SK-N-SH (cell line): ENCODE measurements at regions not wholly inside any gene's neighbourhood (a gene's known extent, or its start where the extent isn't known, plus 50 kb on each side); places are given as distances from the start of the nearest gene placed in this dataset.

ENCODE experiments used
- CTCF ChIP-seq: fragments of 200-600 bp; sonication (generic); IDR thresholded peaks from 2 replicates; pipeline ENCODE4 v1.6.1; 2017; ENCODE audit warnings: antibody characterized with exemption, mild to moderate bottlenecking, moderate library complexity
- EP300 ChIP-seq, 2 experiments: IDR thresholded peaks; 2 replicates each; pipeline versions ENCODE4 v1.4.0 to v1.6.1; 2012; ENCODE audit warnings: borderline replicate concordance in 1 of 2, low read depth in 1 of 2, low read length in 1 of 2
- IRF3 ChIP-seq: fragments of 150-350 bp; IDR thresholded peaks from 2 replicates; pipeline ENCODE4 v1.6.1; 2016; ENCODE audit warnings: mild to moderate bottlenecking, low read depth, low read length
- MXI1 ChIP-seq: IDR thresholded peaks from 2 replicates; pipeline ENCODE4 v1.6.1; 2012; ENCODE audit warnings: mild to moderate bottlenecking, low read depth, low read length, improper control_type of control experiment
- PBX3 ChIP-seq: IDR thresholded peaks from 2 replicates; pipeline ENCODE4; 2012
- POLR2AphosphoS5 ChIP-seq: IDR thresholded peaks from 2 replicates; pipeline ENCODE4 v1.6.1; 2012; ENCODE audit warnings: low read depth, low read length
- RAD21 ChIP-seq: IDR thresholded peaks from 2 replicates; pipeline ENCODE4 v1.6.1; 2012; ENCODE audit warnings: mild to moderate bottlenecking, low read length
- REST ChIP-seq: IDR thresholded peaks from 2 replicates; pipeline ENCODE4 v1.6.1; 2012; ENCODE audit warnings: mild to moderate bottlenecking, low read depth, low read length, moderate library complexity
- SIN3A ChIP-seq: IDR thresholded peaks from 2 replicates; pipeline ENCODE4 v1.6.1; 2012; ENCODE audit warnings: low read depth, mild to moderate bottlenecking, low read length, moderate library complexity, borderline replicate concordance
- SMC3 ChIP-seq: IDR thresholded peaks from 2 replicates; pipeline ENCODE4 v1.6.1; 2012; ENCODE audit warnings: low read depth, low read length, improper control_type of control experiment
- TAF1 ChIP-seq: IDR thresholded peaks from 2 replicates; pipeline ENCODE4 v1.6.1; 2012; ENCODE audit warnings: low read depth, mild to moderate bottlenecking, low read length, moderate library complexity, borderline replicate concordance
- TCF12 ChIP-seq: IDR thresholded peaks from 2 replicates; pipeline ENCODE4 v1.4.0; 2012

GRCh38 chr10:6938384-6938783 lies 358.3 kb upstream of the PRKCQ start:
- TF ChIP-seq TAF1 (no peak), EP300 (IDR thresholded peaks at IDR 0.05; ENCODE audit: borderline replicate concordance in 1 of 2, low read depth in 1 of 2, low read length in 1 of 2) (no peak), RAD21 (no peak), CTCF (no peak), MXI1 (no peak), REST (no peak), SIN3A (no peak), PBX3 (no peak), TCF12 (no peak), IRF3 (no peak), SMC3 (no peak), POLR2AphosphoS5 (no peak)
